ENCODE measurements at regions not wholly inside any gene's neighbourhood (a gene's known extent, or its start where the extent isn't known, plus 50 kb on each side); places are given as distances from the start of the nearest gene placed in this dataset.

DNA sequence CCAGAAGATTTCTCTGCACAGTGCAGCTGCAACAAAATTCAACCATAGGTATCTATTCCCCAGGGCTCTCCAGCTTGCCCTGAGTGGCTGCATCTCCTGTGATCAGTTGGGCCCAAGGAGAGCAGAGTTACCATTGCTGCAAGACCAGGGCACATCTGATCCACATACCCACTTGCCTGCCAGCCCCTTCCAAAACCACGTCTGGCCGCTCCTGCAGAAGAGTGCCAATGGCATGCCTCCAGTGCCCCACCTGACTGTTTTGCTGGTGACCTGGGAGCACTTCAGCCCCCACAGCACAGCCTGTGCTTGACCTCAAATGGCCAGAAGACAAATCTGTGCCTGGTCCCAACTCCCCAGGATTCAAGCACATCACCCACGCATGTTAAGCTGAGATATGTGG is 526.1 kb upstream of the GBE1 start:
- DNase-seq (ENCODE audit: low read depth), result no peak

GRCh38 chr3:82281205-82281604 is 519.8 kb upstream of the GBE1 start:
- DNase-seq (ENCODE audit: low read depth), result no peak

- DNase-seq (ENCODE audit: low read depth), result no peak
These were observed 515.5 kb upstream of the GBE1 start for GRCh38 chr3:82276992-82277391.

GRCh38 chr3:82274897-82275296 is 513.5 kb upstream of the GBE1 start:
- DNase-seq (ENCODE audit: low read depth), result no peak

- no peak for DNase-seq (ENCODE audit: low read depth)
These were observed 504.3 kb upstream of the GBE1 start for GRCh38 chr3:82265747-82266146.

- DNase-seq (ENCODE audit: low read depth), result no peak
These were observed 500.7 kb upstream of the GBE1 start for GRCh38 chr3:82262193-82262592.

DNA sequence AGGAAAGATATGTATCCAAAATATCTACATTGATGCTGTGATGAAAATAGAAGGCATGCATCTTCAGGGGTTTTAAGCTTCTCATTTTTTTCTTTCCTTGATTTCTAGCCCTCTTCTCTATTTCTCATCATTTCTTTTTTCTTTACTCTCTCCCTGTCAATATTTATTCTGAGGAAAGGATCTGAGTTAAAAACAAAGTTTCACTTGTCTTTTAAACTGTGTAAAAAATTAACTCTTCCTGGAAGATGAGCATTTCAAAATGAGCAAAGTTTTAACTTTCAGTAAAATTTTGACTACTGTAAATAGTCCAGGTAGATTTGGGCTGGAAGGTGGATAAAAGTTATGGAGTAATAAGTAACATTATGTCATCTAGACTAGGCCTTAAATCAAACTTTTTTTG is 500.2 kb upstream of the GBE1 start:
- no peak for DNase-seq (ENCODE audit: low read depth)

GRCh38 chr3:82261013-82261412 is 499.6 kb upstream of the GBE1 start:
- no peak for DNase-seq (ENCODE audit: low read depth)

- DNase-seq (ENCODE audit: low read depth), result no peak
These were observed 498.5 kb upstream of the GBE1 start for GRCh38 chr3:82259994-82260393.

- no peak for DNase-seq (ENCODE audit: low read depth)
These were observed 478.9 kb upstream of the GBE1 start for GRCh38 chr3:82240322-82240721.

DNA sequence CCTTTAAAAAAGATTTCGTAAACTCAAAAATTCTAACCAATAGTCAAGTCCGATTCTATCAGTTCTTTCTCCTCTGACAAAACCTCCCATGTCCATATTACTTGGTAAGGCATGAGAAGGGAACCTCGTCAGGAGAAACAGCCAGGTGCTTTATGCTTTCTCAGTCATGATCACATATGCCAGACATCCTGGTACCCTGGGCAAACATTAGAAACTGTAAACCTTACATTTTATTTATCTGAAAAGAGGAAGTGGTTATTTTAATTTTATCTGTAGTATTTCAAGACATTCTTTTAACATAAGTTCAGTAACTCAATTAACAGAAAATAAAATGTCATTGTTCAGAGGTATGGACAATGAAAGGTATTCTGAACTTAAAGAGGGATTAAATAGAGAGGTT is 474.8 kb upstream of the GBE1 start:
- no peak for DNase-seq (ENCODE audit: low read depth)

DNA sequence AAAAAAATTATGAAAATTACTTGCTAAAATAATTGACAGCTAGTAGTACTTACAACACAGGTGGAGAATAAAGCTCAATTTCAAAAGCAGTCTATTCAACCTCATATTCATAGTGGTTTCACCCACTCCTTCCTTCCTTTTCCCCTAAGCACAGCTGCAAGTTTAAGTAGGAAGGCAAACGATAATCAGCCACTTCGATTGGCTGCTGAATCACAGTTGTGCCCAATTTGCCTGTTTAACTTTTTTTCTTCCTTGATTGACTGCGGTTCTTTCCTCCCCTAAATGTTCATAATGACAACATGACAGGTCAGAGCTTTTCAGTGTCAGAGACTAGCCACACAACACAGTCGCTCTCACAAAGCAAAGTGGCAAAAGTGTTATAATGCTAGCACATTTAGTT is 468.0 kb upstream of the GBE1 start:
- DNase-seq (ENCODE audit: low read depth), result no peak

DNA sequence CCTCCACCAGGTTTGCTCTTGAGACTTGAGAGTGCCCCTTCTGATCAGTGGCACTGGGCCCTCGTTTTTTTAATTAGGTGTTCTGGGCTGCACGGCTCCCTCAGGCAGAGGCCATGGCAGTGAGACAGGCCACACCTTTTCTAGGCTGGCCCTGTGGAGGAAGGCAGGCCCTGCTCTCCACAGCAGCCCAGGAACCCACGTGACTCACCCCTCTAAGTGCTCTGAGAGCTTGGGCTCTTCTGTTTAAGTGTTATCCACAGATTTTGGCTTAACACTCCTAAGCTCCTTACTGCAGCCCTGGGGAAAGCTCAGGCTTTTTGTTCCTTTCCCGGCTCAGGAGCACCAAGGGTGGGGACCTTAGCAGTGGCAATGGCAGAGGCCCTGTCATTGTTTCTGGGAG is 463.2 kb upstream of the GBE1 start:
- no peak for DNase-seq (ENCODE audit: low read depth)

DNA sequence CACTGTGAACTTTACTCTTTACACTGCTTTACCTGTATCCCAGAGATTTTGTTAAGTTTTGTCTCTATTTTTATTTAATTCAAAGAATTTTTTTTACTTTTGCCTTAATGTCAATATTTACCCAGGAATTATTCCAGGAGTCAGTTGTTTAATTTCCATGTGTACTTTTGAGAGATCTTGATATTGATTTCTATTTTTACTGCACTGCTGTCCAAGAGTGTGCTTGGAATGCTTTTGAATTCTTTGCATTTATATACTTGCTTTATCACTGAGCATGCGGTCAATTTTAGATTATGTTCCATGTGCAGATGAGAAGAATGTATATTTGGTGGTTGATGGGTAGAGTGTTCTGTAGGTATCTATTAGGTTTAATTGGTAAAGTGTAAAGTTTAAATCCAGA is 461.0 kb upstream of the GBE1 start:
- DNase-seq (ENCODE audit: low read depth), result no peak

- DNase-seq (ENCODE audit: low read depth), result no peak
These were observed 456.1 kb upstream of the GBE1 start for GRCh38 chr3:82217571-82217970.

DNA sequence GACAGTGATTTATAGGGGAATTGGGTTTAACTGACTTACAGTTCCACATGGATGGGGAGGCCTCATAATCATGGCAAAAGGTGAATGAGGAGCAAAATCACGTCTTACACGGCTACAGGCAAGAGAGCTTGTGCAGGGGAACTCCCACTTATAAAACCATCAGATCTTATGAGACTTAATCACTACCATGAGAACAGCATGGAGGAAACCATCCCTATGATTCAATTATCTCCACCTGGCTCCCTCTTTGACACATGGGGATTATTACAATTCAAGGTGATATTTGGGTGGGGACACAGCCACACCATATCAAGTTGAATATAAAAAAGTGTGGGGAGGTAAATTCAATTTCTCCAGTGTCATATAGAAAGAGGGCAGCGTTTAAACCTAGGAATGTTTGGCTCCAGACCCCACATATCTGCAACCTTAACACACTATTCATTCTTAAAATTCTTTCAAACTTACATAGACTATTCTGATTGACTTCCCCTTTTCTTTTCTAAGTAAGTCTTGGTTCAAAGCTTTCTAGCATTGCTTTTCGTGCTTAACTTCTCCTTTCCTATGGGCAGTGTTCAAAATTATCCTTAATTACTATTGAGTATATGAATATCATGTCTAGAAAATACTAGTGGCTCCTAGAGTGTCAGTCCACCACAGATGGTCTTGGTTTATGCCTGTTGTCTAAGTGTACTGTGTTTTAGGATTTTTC is 446.7 kb upstream of the GBE1 start:
- DNase-seq (ENCODE audit: low read depth), result no peak

- no peak for DNase-seq (ENCODE audit: low read depth)
These were observed 440.8 kb upstream of the GBE1 start for GRCh38 chr3:82202269-82202668.

GRCh38 chr3:82201316-82201715 is 439.9 kb upstream of the GBE1 start:
- no peak for DNase-seq (ENCODE audit: low read depth)

DNA sequence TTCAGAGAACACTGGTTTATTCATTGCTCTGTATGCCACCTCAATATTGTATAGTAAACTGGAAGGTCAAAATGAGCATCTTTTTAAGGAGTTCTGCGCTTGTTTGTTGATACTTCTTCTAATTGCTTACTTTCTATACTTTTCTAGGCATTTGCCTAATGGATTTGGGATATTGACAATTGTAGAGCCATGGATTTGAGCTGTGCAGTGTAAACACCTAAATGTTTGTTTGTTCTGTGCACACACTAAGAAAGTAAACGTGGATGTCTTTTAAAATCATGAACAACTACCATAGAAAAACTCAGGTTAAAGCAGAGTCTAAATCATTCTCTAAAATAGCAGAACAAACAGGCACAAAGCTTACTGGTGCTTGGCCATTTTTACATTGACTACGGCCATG is 436.6 kb upstream of the GBE1 start:
- no peak for DNase-seq (ENCODE audit: low read depth)

DNA sequence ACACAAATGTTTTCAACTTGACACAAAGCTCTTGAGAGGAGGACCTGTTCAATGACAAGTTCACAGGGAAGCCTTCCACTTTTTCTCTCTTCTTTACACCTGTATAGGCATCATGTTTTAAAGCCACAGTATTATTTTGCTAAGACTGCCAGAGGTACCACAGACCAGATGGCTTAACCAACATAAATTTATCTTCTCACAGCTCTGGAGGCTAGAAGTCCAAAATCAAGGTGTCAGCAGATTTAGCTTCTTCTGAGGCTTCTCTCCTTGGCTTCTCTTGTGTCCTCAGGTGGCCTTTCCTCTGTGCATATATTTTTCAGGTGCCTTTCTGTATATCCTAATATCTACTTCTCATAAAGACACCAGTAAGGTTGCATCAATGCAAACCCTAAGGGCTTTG is 435.2 kb upstream of the GBE1 start:
- DNase-seq (ENCODE audit: low read depth), result no peak

DNA sequence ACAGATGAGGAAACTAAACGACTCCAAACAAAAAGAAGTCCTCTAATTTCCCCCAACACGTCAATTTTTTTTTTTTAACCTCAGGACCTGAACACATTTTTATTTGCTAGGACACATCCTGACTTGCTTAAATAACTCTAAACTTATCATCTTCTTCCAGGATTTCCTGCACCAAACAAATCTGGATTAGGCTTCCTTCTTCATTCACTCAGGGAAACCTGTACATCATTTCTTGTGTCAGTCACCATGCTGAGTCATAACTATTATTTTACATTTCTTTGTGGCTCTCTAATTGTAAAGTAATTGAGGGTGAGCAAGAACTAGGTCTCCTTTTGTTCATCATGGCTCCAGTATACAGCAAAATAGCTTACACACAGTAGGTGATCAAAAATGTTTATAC is 433.4 kb upstream of the GBE1 start:
- no peak for DNase-seq (ENCODE audit: low read depth)

- DNase-seq (ENCODE audit: low read depth), result no peak
These were observed 424.6 kb upstream of the GBE1 start for GRCh38 chr3:82186017-82186416.

DNA sequence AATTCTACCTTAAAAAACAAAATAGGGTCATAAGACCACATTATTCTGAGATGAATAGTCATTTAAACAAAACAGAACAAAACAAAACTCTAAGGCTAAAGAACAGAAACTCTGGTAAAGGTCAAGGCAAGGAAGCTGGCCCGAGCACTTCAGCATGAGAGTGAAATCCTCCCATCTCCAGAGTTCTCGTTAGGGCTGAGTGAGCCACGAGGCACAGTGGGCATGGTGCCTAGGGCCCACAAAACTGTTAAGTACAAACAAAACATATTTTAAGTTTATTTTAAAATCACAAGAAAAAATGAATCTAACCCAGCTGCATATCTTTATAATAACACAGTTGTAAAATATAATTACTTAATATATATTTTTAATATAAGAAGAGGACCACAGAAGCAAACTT is 417.8 kb upstream of the GBE1 start:
- DNase-seq (ENCODE audit: low read depth), result no peak

- no peak for DNase-seq (ENCODE audit: low read depth)
These were observed 416.8 kb upstream of the GBE1 start for GRCh38 chr3:82178291-82178690.

GRCh38 chr3:82177774-82178173 is 416.3 kb upstream of the GBE1 start:
- DNase-seq (ENCODE audit: low read depth), result no peak
